NCI-H1417 (cell line): ENCODE measurements at regions not wholly inside any gene's neighbourhood (a gene's known extent, or its start where the extent isn't known, plus 50 kb on each side); places are given as distances from the start of the nearest gene placed in this dataset.

ENCODE experiments used
- DNase-seq, 3 experiments: peaks; one replicate each; lab custom pipeline; 2025; lab: John Stamatoyannopoulos, UW

- no peak for DNase-seq
Observed at GRCh38 chr13:73266640-73267180, 207.9 kb downstream of the KLF5 start.

GRCh38 chr13:73262862-73263627 lies 204.2 kb downstream of the KLF5 start:
- no peak for DNase-seq

GRCh38 chr13:73261739-73262216 lies 203.0 kb downstream of the KLF5 start:
- DNase-seq = no peak

GRCh38 chr13:73259061-73260017 lies 200.5 kb downstream of the KLF5 start:
- peak in 1 of 3 experiments; percentile 50 for DNase-seq

GRCh38 chr13:73258406-73258805 lies 199.6 kb downstream of the KLF5 start:
- no peak for DNase-seq

GRCh38 chr13:73254827-73255226 lies 196.0 kb downstream of the KLF5 start:
- DNase-seq = no peak

- DNase-seq = no peak
Observed at GRCh38 chr13:73251626-73252265, 192.9 kb downstream of the KLF5 start.

- DNase-seq = no peak
Observed at GRCh38 chr13:73250061-73250460, 191.3 kb downstream of the KLF5 start.

- DNase-seq = no peak
Observed at GRCh38 chr13:73248711-73249580, 190.1 kb downstream of the KLF5 start.

GRCh38 chr13:73248154-73248553 lies 189.3 kb downstream of the KLF5 start:
- DNase-seq = no peak

GRCh38 chr13:73245246-73245645 lies 186.4 kb downstream of the KLF5 start:
- no peak for DNase-seq

GRCh38 chr13:73244467-73244866 lies 185.7 kb downstream of the KLF5 start:
- DNase-seq = no peak

- no peak for DNase-seq
Observed at GRCh38 chr13:73242515-73243015, 183.8 kb downstream of the KLF5 start.

GRCh38 chr13:73240193-73240592 lies 181.4 kb downstream of the KLF5 start:
- DNase-seq = no peak

GRCh38 chr13:73235385-73235784 lies 176.6 kb downstream of the KLF5 start:
- no peak for DNase-seq

- no peak for DNase-seq
Observed at GRCh38 chr13:73231471-73231870, 172.7 kb downstream of the KLF5 start.

- DNase-seq = no peak
Observed at GRCh38 chr13:73230716-73231115, 171.9 kb downstream of the KLF5 start.

GRCh38 chr13:73228546-73228945 lies 169.7 kb downstream of the KLF5 start:
- DNase-seq = no peak

GRCh38 chr13:73225990-73226389 lies 167.2 kb downstream of the KLF5 start:
- DNase-seq = no peak

GRCh38 chr13:73224703-73225102 lies 165.9 kb downstream of the KLF5 start:
- no peak for DNase-seq

GRCh38 chr13:73223372-73223781 lies 164.6 kb downstream of the KLF5 start:
- no peak for DNase-seq
